Ishikawa (cell line): ENCODE measurements at regions not wholly inside any gene's neighbourhood (a gene's known extent, or its start where the extent isn't known, plus 50 kb on each side); places are given as distances from the start of the nearest gene placed in this dataset.

ENCODE experiments used
- CEBPB ChIP-seq: IDR thresholded peaks from 2 replicates; pipeline ENCODE4 v1.6.1; 2012
- CREB1 ChIP-seq: IDR thresholded peaks from 2 replicates; pipeline ENCODE4 v1.6.1; 2012; ENCODE audit warnings: low read depth
- EGR1 ChIP-seq: IDR thresholded peaks from 2 replicates; pipeline ENCODE4 v1.6.1; 2012
- EP300 ChIP-seq: IDR thresholded peaks from 2 replicates; pipeline ENCODE4 v1.6.1; 2012; ENCODE audit warnings: borderline replicate concordance
- FOXM1 ChIP-seq: IDR thresholded peaks from 2 replicates; pipeline ENCODE4 v1.6.1; 2012; ENCODE audit warnings: low read depth, borderline replicate concordance
- NFIC ChIP-seq: IDR thresholded peaks from 2 replicates; pipeline ENCODE4 v1.6.1; 2012
- RAD21 ChIP-seq: IDR thresholded peaks from 2 replicates; pipeline ENCODE4 v1.6.1; 2012; ENCODE audit warnings: low read depth
- TAF1 ChIP-seq: IDR thresholded peaks from 2 replicates; pipeline ENCODE4 v1.6.1; 2012; ENCODE audit warnings: low read depth, mild to moderate bottlenecking
- TCF12 ChIP-seq: IDR thresholded peaks from 2 replicates; pipeline ENCODE4 v1.6.1; 2012; ENCODE audit warnings: low read depth
- TEAD4 ChIP-seq: IDR thresholded peaks from 2 replicates; pipeline ENCODE4 v1.6.1; 2012
- YY1 ChIP-seq: IDR thresholded peaks from 2 replicates; pipeline ENCODE4 v1.6.1; 2012; ENCODE audit warnings: low read depth
- ZBTB7A ChIP-seq: IDR thresholded peaks from 2 replicates; pipeline ENCODE4 v1.6.1; 2012; ENCODE audit warnings: low read depth
- TF ChIP-seq, protein P1 (sequence below): IDR thresholded peaks from 2 replicates; pipeline ENCODE4 v1.6.1; 2012; ENCODE audit warnings: low read depth, mild to moderate bottlenecking
- TF ChIP-seq, protein P2 (sequence below): IDR thresholded peaks from 2 replicates; pipeline ENCODE4 v1.6.1; 2012
- TF ChIP-seq, protein P3 (sequence below): IDR thresholded peaks from 2 replicates; pipeline ENCODE4 v1.6.1; 2012

DNA sequence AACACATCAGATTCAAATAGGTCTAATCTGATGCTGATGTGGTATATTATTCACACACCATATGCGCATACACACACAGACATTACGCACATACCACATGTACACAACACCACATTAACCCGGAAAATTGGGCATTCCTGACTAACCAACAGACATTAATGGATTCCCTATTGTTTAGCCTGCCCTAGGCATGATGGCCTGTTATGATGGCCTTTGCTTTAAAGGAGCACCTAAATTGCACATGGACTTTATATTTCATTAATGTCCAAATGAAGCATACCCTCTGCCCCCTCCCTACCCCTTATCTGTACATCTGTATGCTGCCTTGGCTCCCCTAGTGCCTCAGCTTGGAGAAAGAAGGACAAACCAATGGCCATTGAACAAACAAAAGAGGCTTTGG lies 127.7 kb upstream of the PRLR start:
- TF ChIP-seq, protein P1, sequence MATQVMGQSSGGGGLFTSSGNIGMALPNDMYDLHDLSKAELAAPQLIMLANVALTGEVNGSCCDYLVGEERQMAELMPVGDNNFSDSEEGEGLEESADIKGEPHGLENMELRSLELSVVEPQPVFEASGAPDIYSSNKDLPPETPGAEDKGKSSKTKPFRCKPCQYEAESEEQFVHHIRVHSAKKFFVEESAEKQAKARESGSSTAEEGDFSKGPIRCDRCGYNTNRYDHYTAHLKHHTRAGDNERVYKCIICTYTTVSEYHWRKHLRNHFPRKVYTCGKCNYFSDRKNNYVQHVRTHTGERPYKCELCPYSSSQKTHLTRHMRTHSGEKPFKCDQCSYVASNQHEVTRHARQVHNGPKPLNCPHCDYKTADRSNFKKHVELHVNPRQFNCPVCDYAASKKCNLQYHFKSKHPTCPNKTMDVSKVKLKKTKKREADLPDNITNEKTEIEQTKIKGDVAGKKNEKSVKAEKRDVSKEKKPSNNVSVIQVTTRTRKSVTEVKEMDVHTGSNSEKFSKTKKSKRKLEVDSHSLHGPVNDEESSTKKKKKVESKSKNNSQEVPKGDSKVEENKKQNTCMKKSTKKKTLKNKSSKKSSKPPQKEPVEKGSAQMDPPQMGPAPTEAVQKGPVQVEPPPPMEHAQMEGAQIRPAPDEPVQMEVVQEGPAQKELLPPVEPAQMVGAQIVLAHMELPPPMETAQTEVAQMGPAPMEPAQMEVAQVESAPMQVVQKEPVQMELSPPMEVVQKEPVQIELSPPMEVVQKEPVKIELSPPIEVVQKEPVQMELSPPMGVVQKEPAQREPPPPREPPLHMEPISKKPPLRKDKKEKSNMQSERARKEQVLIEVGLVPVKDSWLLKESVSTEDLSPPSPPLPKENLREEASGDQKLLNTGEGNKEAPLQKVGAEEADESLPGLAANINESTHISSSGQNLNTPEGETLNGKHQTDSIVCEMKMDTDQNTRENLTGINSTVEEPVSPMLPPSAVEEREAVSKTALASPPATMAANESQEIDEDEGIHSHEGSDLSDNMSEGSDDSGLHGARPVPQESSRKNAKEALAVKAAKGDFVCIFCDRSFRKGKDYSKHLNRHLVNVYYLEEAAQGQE = no peak
- TF ChIP-seq ZBTB7A (no peak), CREB1 (no peak), RAD21 (no peak), TCF12 (no peak), NFIC (no peak)
- TF ChIP-seq, protein P2, sequence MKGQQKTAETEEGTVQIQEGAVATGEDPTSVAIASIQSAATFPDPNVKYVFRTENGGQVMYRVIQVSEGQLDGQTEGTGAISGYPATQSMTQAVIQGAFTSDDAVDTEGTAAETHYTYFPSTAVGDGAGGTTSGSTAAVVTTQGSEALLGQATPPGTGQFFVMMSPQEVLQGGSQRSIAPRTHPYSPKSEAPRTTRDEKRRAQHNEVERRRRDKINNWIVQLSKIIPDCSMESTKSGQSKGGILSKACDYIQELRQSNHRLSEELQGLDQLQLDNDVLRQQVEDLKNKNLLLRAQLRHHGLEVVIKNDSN = no peak
- TF ChIP-seq, protein P3, sequence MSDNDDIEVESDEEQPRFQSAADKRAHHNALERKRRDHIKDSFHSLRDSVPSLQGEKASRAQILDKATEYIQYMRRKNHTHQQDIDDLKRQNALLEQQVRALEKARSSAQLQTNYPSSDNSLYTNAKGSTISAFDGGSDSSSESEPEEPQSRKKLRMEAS = no peak

DNA sequence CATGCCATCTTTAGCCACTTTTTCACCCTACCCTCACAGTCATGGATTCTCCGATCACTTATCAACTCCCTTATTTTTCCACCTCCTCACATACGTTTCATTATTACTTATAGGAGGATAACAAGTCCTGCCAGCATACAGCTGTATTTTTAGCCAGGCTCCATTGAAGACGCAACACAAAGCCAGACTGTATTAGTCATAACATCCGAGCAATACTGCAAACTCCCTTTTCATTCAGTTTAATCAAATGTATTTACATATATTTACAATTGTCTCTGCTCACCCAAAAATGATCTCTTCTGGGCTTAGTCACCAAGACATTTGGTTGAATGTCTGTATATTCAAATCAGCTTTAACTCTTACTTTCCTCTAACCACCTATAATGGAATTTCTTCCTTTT lies 126.4 kb upstream of the PRLR start:
- TF ChIP-seq FOXM1 (no peak), EP300 (no peak), CEBPB (no peak), RAD21 (no peak), TEAD4 (no peak), YY1 (no peak), EGR1 (no peak), CREB1 (no peak), ZBTB7A (no peak), NFIC (no peak), TCF12 (no peak)
- TF ChIP-seq, protein P2 = no peak
- TF ChIP-seq, protein P3 = no peak
- TF ChIP-seq, protein P1 = no peak

DNA sequence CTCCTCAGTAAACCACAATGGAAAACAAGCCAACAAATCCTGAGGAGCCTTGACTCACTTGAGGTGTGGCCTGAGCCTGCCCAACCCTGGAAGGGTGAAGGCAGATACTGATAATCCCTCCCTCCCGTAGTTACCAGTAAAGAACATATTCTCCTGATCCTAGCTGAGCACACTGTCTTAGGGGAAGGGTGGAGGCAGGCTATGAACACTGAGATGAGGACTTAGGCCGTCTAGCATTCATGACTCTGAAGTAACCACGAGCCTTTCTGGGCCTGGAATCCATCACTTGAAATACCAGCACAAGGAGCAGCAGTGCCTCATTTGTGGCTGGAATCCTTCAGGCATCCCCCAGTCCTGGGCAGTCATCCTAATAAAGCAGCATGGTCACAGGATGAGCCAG lies 124.5 kb upstream of the PRLR start:
- TF ChIP-seq CEBPB (no peak), NFIC (no peak), ZBTB7A (no peak), TEAD4 (no peak), TCF12 (no peak), CREB1 (no peak), YY1 (no peak), FOXM1 (no peak), EGR1 (no peak), TAF1 (no peak), EP300 (no peak), RAD21 (no peak)
- TF ChIP-seq, protein P1 = no peak
- TF ChIP-seq, protein P2 = no peak
- TF ChIP-seq, protein P3 = no peak

DNA sequence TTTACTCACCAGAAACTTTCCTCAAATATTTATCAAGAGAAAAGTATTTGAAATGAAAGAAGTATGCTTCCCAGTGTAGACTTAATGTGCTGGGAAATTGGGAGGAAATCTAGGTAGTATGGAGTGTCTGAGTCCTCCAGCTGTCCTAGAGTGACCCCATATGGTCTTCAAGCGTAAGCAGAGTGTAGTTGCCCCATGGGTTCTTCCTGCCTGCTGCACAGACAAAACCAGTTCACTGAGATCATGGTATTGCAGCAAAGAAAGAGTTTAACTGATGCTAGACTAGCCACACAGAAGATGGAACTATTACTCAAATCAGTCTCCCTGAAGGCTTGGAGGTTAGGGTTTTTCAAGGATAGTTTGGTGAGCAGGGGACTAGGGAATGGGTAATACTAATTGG lies 114.9 kb upstream of the PRLR start:
- TF ChIP-seq, protein P2 = no peak
- TF ChIP-seq RAD21 (peak; percentile 70), EP300 (no peak), ZBTB7A (no peak), CEBPB (no peak)
